Tibial nerve (tissue), 4 donors: ENCODE measurements at regions not wholly inside any gene's neighbourhood (a gene's known extent, or its start where the extent isn't known, plus 50 kb on each side); places are given as distances from the start of the nearest gene placed in this dataset.

Experiments used
- DNase-seq, 2 donors: peaks; one replicate each; pipeline ENCODE4 v3.0.0-alpha.2; 2019; ENCODE audit warnings: low spot score in 2 of 2
- H3K27ac ChIP-seq, 4 donors: fragments of 200-600 bp; sonication (generic) in 3 of 4; one replicate each; pipeline ENCODE4 v1.5.1; 2017 to 2019; ENCODE audit warnings: mild to moderate bottlenecking in 1 of 4
- H3K27me3 ChIP-seq, 2 donors: fragments of 200-600 bp; sonication (generic) in 1 of 2; one replicate each; pipeline versions ENCODE4 v1.5.1 to v1.6.0; 2017 to 2019
- H3K36me3 ChIP-seq, 3 donors: fragments of 200-600 bp; sonication (generic); one replicate each; pipeline ENCODE4 v1.5.1; 2018 to 2019
- H3K4me1 ChIP-seq, 4 donors: fragments of 200-600 bp; sonication (generic) in 3 of 4; one replicate each; pipeline ENCODE4 v1.5.1; 2017 to 2019
- H3K4me3 ChIP-seq, 4 donors: fragments of 200-600 bp; sonication (generic) in 3 of 4; one replicate each; pipeline ENCODE4 v1.5.1; 2017 to 2019; ENCODE audit warnings: mild to moderate bottlenecking in 1 of 4, moderate library complexity in 1 of 4
- H3K9me3 ChIP-seq, 4 donors: fragments of 200-600 bp; sonication (generic) in 3 of 4; one replicate each; pipeline ENCODE4 v1.5.1; 2017 to 2019
- CTCF ChIP-seq, 5 experiments: fragments of 200-600 bp in 3 of 5; fragments of 450-650 bp in 2 of 5; sonication (generic) in 3 of 5; IDR thresholded peaks; one replicate each; pipeline ENCODE4 v1.5.1; 2016 to 2019; ENCODE audit warnings: antibody characterized with exemption in 5 of 5, mild to moderate bottlenecking in 3 of 5, moderate library complexity in 2 of 5
- EP300 ChIP-seq, 2 donors: sonication (generic); formaldehyde crosslinking; IDR thresholded peaks; one replicate each; pipeline ENCODE4 v1.6.1; 2017; ENCODE audit warnings: antibody characterized with exemption in 2 of 2, mild to moderate bottlenecking in 1 of 2
- POLR2A ChIP-seq, 2 donors: fragments of 450-650 bp; IDR thresholded peaks; one replicate each; pipeline ENCODE4 v1.6.1; 2017; ENCODE audit warnings: antibody characterized with exemption in 2 of 2, mild to moderate bottlenecking in 2 of 2, moderate library complexity in 2 of 2
- WGBS, 2 donors: methylation state at CpG; one replicate each; pipeline ENCODE4 v1.1.5; 2018; 5-methylcytosine and 5-hydroxymethylcytosine counted together

GRCh38 chr3:116916836-116917235 is 207.3 kb downstream of the TUSC7 start:
- Histone ChIP-seq H3K27ac (no peak overlapping the region), H3K27me3 (no peaks in the 10 kb centered on the region), H3K9me3 (no peaks in the 10 kb centered on the region), H3K4me1 (no peaks in the 10 kb centered on the region), H3K36me3 (no peaks in the 10 kb centered on the region), H3K4me3 (no peak overlapping the region)
- no peak for TF ChIP-seq CTCF (IDR thresholded peaks at IDR 0.05)
- no peak for TF ChIP-seq EP300 (IDR thresholded peaks at IDR 0.05)
- no peak for TF ChIP-seq POLR2A (IDR thresholded peaks at IDR 0.05)
- DNase-seq = no peak

GRCh38 chr3:116920826-116921610 is 211.4 kb downstream of the TUSC7 start:
- Histone ChIP-seq H3K27me3 (no peaks in the 10 kb centered on the region), H3K9me3 (peaks cover 0 to 21% (median 0%) of the 10 kb centered on the region in 4 donors), H3K36me3 (no peaks in the 10 kb centered on the region), H3K4me3 (no peak overlapping the region), H3K27ac (no peak overlapping the region), H3K4me1 (no peaks in the 10 kb centered on the region)
- WGBS, 2 donors = 67 to 80% methylated on average over 3 of the region's 3 CpGs
- DNase-seq = no peak
- no peak for TF ChIP-seq EP300 (IDR thresholded peaks at IDR 0.05)
- no peak for TF ChIP-seq POLR2A (IDR thresholded peaks at IDR 0.05)
- no peak for TF ChIP-seq CTCF (IDR thresholded peaks at IDR 0.05)

GRCh38 chr3:116927918-116928317 is 218.3 kb downstream of the TUSC7 start:
- Histone ChIP-seq H3K4me3 (no peak overlapping the region), H3K36me3 (no peaks in the 10 kb centered on the region), H3K27ac (no peak overlapping the region), H3K4me1 (no peaks in the 10 kb centered on the region), H3K9me3 (peaks cover 0 to 26% (median 0%) of the 10 kb centered on the region in 4 donors), H3K27me3 (no peaks in the 10 kb centered on the region)
- no peak for TF ChIP-seq EP300 (IDR thresholded peaks at IDR 0.05)
- no peak for TF ChIP-seq POLR2A (IDR thresholded peaks at IDR 0.05)
- TF ChIP-seq CTCF (IDR thresholded peaks at IDR 0.05) = no peak
- WGBS, 2 donors = 85 to 94% methylated on average over 4 of the region's 4 CpGs
- no peak for DNase-seq

GRCh38 chr3:116929505-116930222 is 220.1 kb downstream of the TUSC7 start:
- peaks cover 0 to 11% (median 0%) of the 10 kb centered on the region in 4 donors for H3K9me3 ChIP-seq
- H3K4me1 ChIP-seq = no peaks in the 10 kb centered on the region
- no peak overlapping the region for H3K27ac ChIP-seq
- H3K4me3 ChIP-seq = no peak overlapping the region
- 78 to 86% methylated on average over 3 of the region's 3 CpGs for WGBS, 2 donors
- no peak for DNase-seq
- H3K27me3 ChIP-seq = no peaks in the 10 kb centered on the region
- TF ChIP-seq POLR2A (IDR thresholded peaks at IDR 0.05) = no peak
- no peak for TF ChIP-seq CTCF (IDR thresholded peaks at IDR 0.05)
- no peak for TF ChIP-seq EP300 (IDR thresholded peaks at IDR 0.05)
- no peaks in the 10 kb centered on the region for H3K36me3 ChIP-seq

- Histone ChIP-seq H3K36me3 (no peaks in the 10 kb centered on the region), H3K27ac (no peak overlapping the region), H3K27me3 (no peaks in the 10 kb centered on the region), H3K4me3 (no peak overlapping the region), H3K4me1 (no peaks in the 10 kb centered on the region), H3K9me3 (peaks cover 0 to 5% (median 0%) of the 10 kb centered on the region in 4 donors)
- TF ChIP-seq EP300 (IDR thresholded peaks at IDR 0.05) (no peak), POLR2A (IDR thresholded peaks at IDR 0.05) (no peak), CTCF (IDR thresholded peaks at IDR 0.05) (no peak)
- 62 to 73% methylated on average over 5 of the region's 5 CpGs for WGBS, 2 donors
- DNase-seq = no peak
Measured at GRCh38 chr3:116930786-116931185, 221.2 kb downstream of the TUSC7 start.
